Neural cell (in vitro differentiated cells): ENCODE measurements at regions not wholly inside any gene's neighbourhood (a gene's known extent, or its start where the extent isn't known, plus 50 kb on each side); places are given as distances from the start of the nearest gene placed in this dataset.
"Not testable (repeated sequence)": the region's sequence is repeated elsewhere in the genome, so short reads cannot be mapped to it uniquely, and the experiment has no call there.

Experiments used
- H2AFZ ChIP-seq: fragments of 200-600, 300-800 bp; sonication (generic), shearing (Covaris generic); 2 replicates; pipeline ENCODE4 v1.6.0; 2014; ENCODE audit warnings: low read depth, mild to moderate bottlenecking, antibody characterized with exemption, low read length, moderate library complexity
- H3F3A ChIP-seq: fragments of 200-600 bp; shearing (Covaris generic); 2 replicates; pipeline ENCODE4 v1.6.1; 2016; ENCODE audit warnings: mild to moderate bottlenecking, moderate library complexity, mixed read lengths, antibody characterized with exemption, low read length; ENCODE audit not compliant: insufficient read depth, poor library complexity, severe bottlenecking
- H3K27ac ChIP-seq: fragments of 200-600, 300-800 bp; sonication (generic), shearing (Covaris generic); 2 replicates; pipeline ENCODE4 v1.5.1; 2014; ENCODE audit warnings: mild to moderate bottlenecking, low read length, moderate library complexity
- H3K27me3 ChIP-seq: fragments of 300-800, 200-600 bp; sonication (generic), shearing (Covaris generic); 2 replicates; pipeline ENCODE4 v1.6.0; 2014; ENCODE audit warnings: mild to moderate bottlenecking, low read depth, low read length, moderate library complexity; ENCODE audit not compliant: insufficient read depth
- H3K36me3 ChIP-seq: fragments of 300-800, 200-600 bp; sonication (generic), shearing (Covaris generic); 2 replicates; pipeline ENCODE4 v1.5.1; 2014; ENCODE audit warnings: mild to moderate bottlenecking, antibody characterized with exemption, low read length, moderate library complexity; ENCODE audit not compliant: insufficient read depth
- H3K4me2 ChIP-seq: fragments of 300-800, 200-600 bp; sonication (generic), shearing (Covaris generic); 2 replicates; pipeline ENCODE4 v1.6.0; 2014; ENCODE audit warnings: mild to moderate bottlenecking, low read length
- H3K4me3 ChIP-seq: fragments of 300-800, 200-600 bp; sonication (generic), shearing (Covaris generic); 2 replicates; pipeline ENCODE4 v1.5.1; 2014; ENCODE audit warnings: mild to moderate bottlenecking, low read length, moderate library complexity
- H3K79me2 ChIP-seq: fragments of 200-600 bp; shearing (Covaris generic); replicated peaks from 2 replicates; pipeline ENCODE4 v1.6.0; 2014; ENCODE audit warnings: mild to moderate bottlenecking, low read length, moderate library complexity; ENCODE audit not compliant: insufficient read depth
- H3K9ac ChIP-seq: fragments of 300-800, 200-600 bp; sonication (generic), shearing (Covaris generic); 2 replicates; pipeline ENCODE4 v1.6.1; 2016; ENCODE audit warnings: mild to moderate bottlenecking, low read length, mixed read lengths
- H3K9me2 ChIP-seq: fragments of 200-600 bp; shearing (Covaris generic); 2 replicates; pipeline ENCODE4 v1.6.1; 2016; ENCODE audit warnings: mild to moderate bottlenecking, low read length, mixed read lengths; ENCODE audit not compliant: insufficient read depth
- H3K9me3 ChIP-seq: fragments of 200-600, 300-800 bp; sonication (generic), shearing (Covaris generic); 2 replicates; pipeline ENCODE4 v1.6.1; 2016; ENCODE audit warnings: mild to moderate bottlenecking, mixed run types, low read length, moderate library complexity, mixed read lengths
- H4K20me1 ChIP-seq: fragments of 200-600 bp; shearing (Covaris generic); 2 replicates; pipeline ENCODE4 v1.6.1; 2016; ENCODE audit warnings: mild to moderate bottlenecking, mixed run types; ENCODE audit not compliant: insufficient read depth
- EP300 ChIP-seq: fragments of 450-650 bp; conservative IDR thresholded peaks from 2 replicates; pipeline ENCODE4 v1.6.1; 2014; ENCODE audit warnings: antibody characterized with exemption, mild to moderate bottlenecking, moderate library complexity; ENCODE audit not compliant: poor library complexity, severe bottlenecking
- EZH2 ChIP-seq: fragments of 200-600, 300-800 bp; shearing (Covaris generic), sonication (generic); IDR thresholded peaks from 2 replicates; pipeline ENCODE4 v1.6.1; 2014; ENCODE audit warnings: antibody characterized with exemption, low read length, borderline replicate concordance, mild to moderate bottlenecking; ENCODE audit not compliant: insufficient read depth, poor library complexity, severe bottlenecking
- MXI1 ChIP-seq: fragments of 450-650 bp; conservative IDR thresholded peaks from 2 replicates; pipeline ENCODE4 v1.6.1; 2014; ENCODE audit warnings: antibody characterized with exemption, mild to moderate bottlenecking; ENCODE audit not compliant: poor library complexity, severe bottlenecking
- POLR2AphosphoS5 ChIP-seq: IDR thresholded peaks from 2 replicates; pipeline ENCODE4 v1.6.1; 2012
- RAD21 ChIP-seq: fragments of 450-650 bp; conservative IDR thresholded peaks from 2 replicates; pipeline ENCODE4 v1.6.1; 2014; ENCODE audit warnings: antibody characterized with exemption, mild to moderate bottlenecking, moderate library complexity
- REST ChIP-seq: IDR thresholded peaks from 2 replicates; pipeline ENCODE4 v1.6.1; 2012; ENCODE audit warnings: borderline replicate concordance
- SMC3 ChIP-seq: fragments of 450-650 bp; conservative IDR thresholded peaks from 2 replicates; pipeline ENCODE4 v1.6.1; 2014; ENCODE audit warnings: antibody characterized with exemption, mild to moderate bottlenecking, moderate library complexity; ENCODE audit not compliant: poor library complexity
- TAF1 ChIP-seq: IDR thresholded peaks from 2 replicates; pipeline ENCODE4 v1.6.1; 2012; ENCODE audit warnings: low read depth
- TF ChIP-seq, protein P1 (sequence below): fragments of 450-650 bp; IDR thresholded peaks from 2 replicates; pipeline ENCODE4 v1.5.1; 2014; ENCODE audit warnings: antibody characterized with exemption, mild to moderate bottlenecking, moderate library complexity; ENCODE audit not compliant: poor library complexity, severe bottlenecking

- Histone ChIP-seq H3K27ac (no peak overlapping the region), H2AFZ (no peak overlapping the region), H3K9ac (no peak overlapping the region), H3K9me3 (no peaks in the 10 kb centered on the region), H3K9me2 (no peaks in the 10 kb centered on the region), H3K4me3 (no peak overlapping the region), H3F3A (no peaks in the 10 kb centered on the region), H3K36me3 (no peaks in the 10 kb centered on the region), H3K79me2 (no peaks in the 10 kb centered on the region), H3K27me3 (no peaks in the 10 kb centered on the region), H3K4me2 (no peak overlapping the region), H4K20me1 (no peaks in the 10 kb centered on the region)
- TF ChIP-seq POLR2AphosphoS5 = no peak
- no peak for TF ChIP-seq SMC3
Observed at GRCh38 chr16:88128556-88128955, 177.3 kb downstream of the BANP start.

DNA sequence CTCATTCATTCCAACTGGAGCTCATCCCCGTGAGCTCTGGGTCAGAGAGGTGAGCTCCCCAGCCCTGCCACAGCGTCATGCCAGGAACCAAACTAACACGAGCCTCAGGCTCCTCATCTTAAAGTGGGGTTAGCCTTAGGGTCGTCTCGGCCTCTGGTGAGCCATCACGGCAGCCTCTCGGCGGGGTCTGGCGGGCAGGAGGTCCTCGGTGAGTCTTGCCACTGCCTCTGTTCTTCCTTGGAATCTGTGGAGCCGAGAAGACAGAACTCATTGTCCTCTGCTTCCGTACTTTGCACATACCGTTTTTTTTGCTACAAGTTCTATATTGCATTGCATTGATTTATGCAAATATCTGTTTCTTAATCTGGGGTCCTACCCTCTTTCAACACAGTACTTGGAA is 177.9 kb downstream of the BANP start:
- H3K9me2 ChIP-seq, H3F3A ChIP-seq, H3K79me2 ChIP-seq, H3K9me3 ChIP-seq, H3K9ac ChIP-seq, H2AFZ ChIP-seq, H3K4me2 ChIP-seq, H3K27me3 ChIP-seq, H3K27ac ChIP-seq, H4K20me1 ChIP-seq, H3K4me3 ChIP-seq, H3K36me3 ChIP-seq: not testable (repeated sequence)

DNA sequence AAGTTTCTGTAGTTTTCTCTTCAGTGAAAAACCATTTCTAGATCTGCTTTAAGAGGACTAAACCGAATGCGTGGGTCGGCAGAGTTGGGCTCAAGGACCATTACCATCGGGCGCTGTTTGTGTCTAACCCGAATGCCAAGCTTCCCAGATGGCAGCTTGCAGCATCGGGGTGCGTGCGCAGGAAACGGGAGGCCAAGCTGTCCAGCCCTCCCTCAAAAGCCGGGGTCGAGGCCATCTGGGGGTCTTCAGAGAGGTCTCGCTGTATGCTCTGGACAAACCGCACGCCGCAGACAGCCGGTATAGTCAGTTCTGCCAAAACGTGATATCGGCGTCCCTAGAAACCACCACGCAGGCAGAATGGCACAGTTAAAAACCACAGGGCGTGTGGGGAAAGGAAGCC is 178.8 kb downstream of the BANP start:
- H3K9ac ChIP-seq = no peak overlapping the region
- no peaks in the 10 kb centered on the region for H3F3A ChIP-seq
- H3K79me2 ChIP-seq = no peaks in the 10 kb centered on the region
- TF ChIP-seq MXI1 = no peak
- TF ChIP-seq, protein P1, sequence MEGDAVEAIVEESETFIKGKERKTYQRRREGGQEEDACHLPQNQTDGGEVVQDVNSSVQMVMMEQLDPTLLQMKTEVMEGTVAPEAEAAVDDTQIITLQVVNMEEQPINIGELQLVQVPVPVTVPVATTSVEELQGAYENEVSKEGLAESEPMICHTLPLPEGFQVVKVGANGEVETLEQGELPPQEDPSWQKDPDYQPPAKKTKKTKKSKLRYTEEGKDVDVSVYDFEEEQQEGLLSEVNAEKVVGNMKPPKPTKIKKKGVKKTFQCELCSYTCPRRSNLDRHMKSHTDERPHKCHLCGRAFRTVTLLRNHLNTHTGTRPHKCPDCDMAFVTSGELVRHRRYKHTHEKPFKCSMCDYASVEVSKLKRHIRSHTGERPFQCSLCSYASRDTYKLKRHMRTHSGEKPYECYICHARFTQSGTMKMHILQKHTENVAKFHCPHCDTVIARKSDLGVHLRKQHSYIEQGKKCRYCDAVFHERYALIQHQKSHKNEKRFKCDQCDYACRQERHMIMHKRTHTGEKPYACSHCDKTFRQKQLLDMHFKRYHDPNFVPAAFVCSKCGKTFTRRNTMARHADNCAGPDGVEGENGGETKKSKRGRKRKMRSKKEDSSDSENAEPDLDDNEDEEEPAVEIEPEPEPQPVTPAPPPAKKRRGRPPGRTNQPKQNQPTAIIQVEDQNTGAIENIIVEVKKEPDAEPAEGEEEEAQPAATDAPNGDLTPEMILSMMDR = no peak
- no peak for TF ChIP-seq EZH2
- TF ChIP-seq REST = no peak
- TF ChIP-seq TAF1 = no peak
- TF ChIP-seq POLR2AphosphoS5 = no peak
- TF ChIP-seq RAD21 = no peak
- TF ChIP-seq EP300 = no peak
- TF ChIP-seq SMC3 = no peak
- no peak overlapping the region for H3K4me2 ChIP-seq
- H4K20me1 ChIP-seq = no peaks in the 10 kb centered on the region
- H3K27ac ChIP-seq = no peak overlapping the region
- H3K4me3 ChIP-seq = no peak overlapping the region
- no peaks in the 10 kb centered on the region for H3K9me3 ChIP-seq
- H3K36me3 ChIP-seq = no peaks in the 10 kb centered on the region
- no peak overlapping the region for H2AFZ ChIP-seq
- no peaks in the 10 kb centered on the region for H3K27me3 ChIP-seq
- H3K9me2 ChIP-seq = no peaks in the 10 kb centered on the region
